ENCODE measurements at regions not wholly inside any gene's neighbourhood (a gene's known extent, or its start where the extent isn't known, plus 50 kb on each side); places are given as distances from the start of the nearest gene placed in this dataset.
"Not testable (repeated sequence)": the region's sequence is repeated elsewhere in the genome, so short reads cannot be mapped to it uniquely, and the experiment has no call there.

GRCh38 chr9:109665736-109666135 lies 114.3 kb upstream of the PALM2AKAP2 start:
- H3K4me3 ChIP-seq (ENCODE audit: low read depth in 1 of 3, low read length in 3 of 3); H3K9ac ChIP-seq (ENCODE audit: low read depth in 1 of 2, low read length in 2 of 2): not testable (repeated sequence)

DNA sequence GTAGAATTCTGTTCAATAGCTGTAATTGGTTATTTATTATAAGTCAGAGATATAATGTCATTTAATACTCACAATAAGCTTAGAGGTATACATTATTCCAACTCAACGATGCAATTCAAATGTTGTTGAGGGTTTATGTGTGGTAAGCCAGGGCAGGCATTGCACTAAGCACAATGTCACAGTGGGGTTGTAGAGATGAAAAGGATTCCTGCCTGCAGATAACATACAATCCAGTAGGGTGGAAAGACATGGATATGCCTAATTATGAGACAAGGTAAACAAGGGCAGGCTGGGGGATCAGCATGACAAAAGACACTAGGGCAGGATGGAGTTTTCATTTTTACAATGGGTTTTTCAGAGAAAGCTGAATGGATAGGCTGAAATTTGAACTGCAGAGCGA lies 98.7 kb upstream of the PALM2AKAP2 start:
- Histone ChIP-seq H3K27me3 (ENCODE audit: control insufficient read depth in 4 of 4, insufficient read depth in 4 of 4, low read length in 3 of 4) (no peaks in the 10 kb centered on the region), H3K4me1 (ENCODE audit: control insufficient read depth in 4 of 4, insufficient read depth in 4 of 4, low read length in 3 of 4) (no peaks in the 10 kb centered on the region), H3K27ac (ENCODE audit: low read depth in 1 of 2, low read length in 2 of 2) (no peak overlapping the region), H3K4me3 (ENCODE audit: low read depth in 1 of 3, low read length in 3 of 3) (no peak overlapping the region), H3K36me3 (ENCODE audit: control insufficient read depth in 4 of 4, insufficient read depth in 3 of 4, low read depth in 1 of 4, low read length in 3 of 4) (no peaks in the 10 kb centered on the region), H3K9ac (ENCODE audit: low read depth in 1 of 2, low read length in 2 of 2) (no peak overlapping the region), H3K9me3 (ENCODE audit: control insufficient read depth in 4 of 4, low read length in 3 of 4) (no peaks in the 10 kb centered on the region)
- WGBS, result 78% methylated on average over 2 of the region's 2 CpGs
- TF ChIP-seq, protein P1, sequence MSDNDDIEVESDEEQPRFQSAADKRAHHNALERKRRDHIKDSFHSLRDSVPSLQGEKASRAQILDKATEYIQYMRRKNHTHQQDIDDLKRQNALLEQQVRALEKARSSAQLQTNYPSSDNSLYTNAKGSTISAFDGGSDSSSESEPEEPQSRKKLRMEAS (IDR thresholded peaks at IDR 0.05), result no peak
- TF ChIP-seq GABPA (IDR thresholded peaks at IDR 0.05 in 1 of 2, conservative IDR thresholded peaks at IDR 0.05 in 1 of 2) (no peak), HNF4A (conservative IDR thresholded peaks at IDR 0.05) (no peak), RAD21 (IDR thresholded peaks at IDR 0.05) (no peak), RXRA (IDR thresholded peaks at IDR 0.05) (no peak), NR2F2 (IDR thresholded peaks at IDR 0.05) (no peak), FOXA1 (IDR thresholded peaks at IDR 0.05) (no peak), SP1 (IDR thresholded peaks at IDR 0.05) (no peak), ZBTB33 (IDR thresholded peaks at IDR 0.05) (no peak)
- DNase-seq (ENCODE audit: low spot score), result no peak

More at GRCh38 chr9:109665736-109666135, 114.3 kb upstream of the PALM2AKAP2 start:
- not testable (repeated sequence) for DNase-seq (ENCODE audit: low spot score); H3K4me1 ChIP-seq (ENCODE audit: control insufficient read depth in 4 of 4, insufficient read depth in 4 of 4, low read length in 3 of 4); H3K36me3 ChIP-seq (ENCODE audit: control insufficient read depth in 4 of 4, insufficient read depth in 3 of 4, low read depth in 1 of 4, low read length in 3 of 4); H3K27me3 ChIP-seq (ENCODE audit: control insufficient read depth in 4 of 4, insufficient read depth in 4 of 4, low read length in 3 of 4); H3K9me3 ChIP-seq (ENCODE audit: control insufficient read depth in 4 of 4, low read length in 3 of 4); H3K27ac ChIP-seq (ENCODE audit: low read depth in 1 of 2, low read length in 2 of 2)
- WGBS, result 74% methylated on average over 7 of the region's 7 CpGs

DNA sequence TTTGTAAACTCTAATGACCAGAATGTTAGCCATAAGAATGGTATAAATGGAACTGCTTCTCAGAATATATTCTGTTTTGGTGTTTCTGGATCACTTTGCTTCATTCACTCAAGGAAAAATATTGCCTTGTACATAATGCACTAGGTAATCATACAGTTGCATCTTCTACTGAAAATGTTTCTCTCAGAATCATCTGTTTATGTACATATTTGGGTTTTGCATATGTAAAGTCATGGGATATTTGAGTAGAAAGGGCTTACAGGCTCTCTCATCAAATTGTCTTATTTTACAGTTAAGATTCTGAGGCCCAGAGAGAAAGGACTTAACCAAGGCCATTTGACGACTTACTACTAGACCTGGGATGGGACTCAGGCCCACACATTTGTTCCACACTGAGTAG lies 97.8 kb upstream of the PALM2AKAP2 start:
- Histone ChIP-seq H3K9ac (ENCODE audit: low read depth in 1 of 2, low read length in 2 of 2) (no peak overlapping the region), H3K9me3 (ENCODE audit: control insufficient read depth in 4 of 4, low read length in 3 of 4) (no peaks in the 10 kb centered on the region), H3K4me3 (ENCODE audit: low read depth in 1 of 3, low read length in 3 of 3) (no peak overlapping the region), H3K27me3 (ENCODE audit: control insufficient read depth in 4 of 4, insufficient read depth in 4 of 4, low read length in 3 of 4) (no peaks in the 10 kb centered on the region), H3K27ac (ENCODE audit: low read depth in 1 of 2, low read length in 2 of 2) (no peak overlapping the region), H3K4me1 (ENCODE audit: control insufficient read depth in 4 of 4, insufficient read depth in 4 of 4, low read length in 3 of 4) (no peaks in the 10 kb centered on the region), H3K36me3 (ENCODE audit: control insufficient read depth in 4 of 4, insufficient read depth in 3 of 4, low read depth in 1 of 4, low read length in 3 of 4) (no peaks in the 10 kb centered on the region)
- DNase-seq (ENCODE audit: low spot score), result no peak
- TF ChIP-seq HNF4G (IDR thresholded peaks at IDR 0.05) (no peak), EGR1 (IDR thresholded peaks at IDR 0.05; ENCODE audit: low read depth in 2 of 2) (no peak), TAF1 (conservative IDR thresholded peaks at IDR 0.05) (no peak), YY1 (IDR thresholded peaks at IDR 0.05) (no peak), FOXA2 (IDR thresholded peaks at IDR 0.05) (no peak), CTCF (IDR thresholded peaks at IDR 0.05; ENCODE audit: low read depth, low read length, missing input control) (no peak), HNF4A (conservative IDR thresholded peaks at IDR 0.05) (no peak), JUND (IDR thresholded peaks at IDR 0.05) (no peak), SP1 (IDR thresholded peaks at IDR 0.05) (no peak), ZBTB33 (IDR thresholded peaks at IDR 0.05) (no peak), FOXA1 (IDR thresholded peaks at IDR 0.05) (no peak), GABPA (IDR thresholded peaks at IDR 0.05 in 1 of 2, conservative IDR thresholded peaks at IDR 0.05 in 1 of 2) (no peak), RXRA (IDR thresholded peaks at IDR 0.05) (no peak), RAD21 (IDR thresholded peaks at IDR 0.05) (no peak)
- TF ChIP-seq, protein P2, sequence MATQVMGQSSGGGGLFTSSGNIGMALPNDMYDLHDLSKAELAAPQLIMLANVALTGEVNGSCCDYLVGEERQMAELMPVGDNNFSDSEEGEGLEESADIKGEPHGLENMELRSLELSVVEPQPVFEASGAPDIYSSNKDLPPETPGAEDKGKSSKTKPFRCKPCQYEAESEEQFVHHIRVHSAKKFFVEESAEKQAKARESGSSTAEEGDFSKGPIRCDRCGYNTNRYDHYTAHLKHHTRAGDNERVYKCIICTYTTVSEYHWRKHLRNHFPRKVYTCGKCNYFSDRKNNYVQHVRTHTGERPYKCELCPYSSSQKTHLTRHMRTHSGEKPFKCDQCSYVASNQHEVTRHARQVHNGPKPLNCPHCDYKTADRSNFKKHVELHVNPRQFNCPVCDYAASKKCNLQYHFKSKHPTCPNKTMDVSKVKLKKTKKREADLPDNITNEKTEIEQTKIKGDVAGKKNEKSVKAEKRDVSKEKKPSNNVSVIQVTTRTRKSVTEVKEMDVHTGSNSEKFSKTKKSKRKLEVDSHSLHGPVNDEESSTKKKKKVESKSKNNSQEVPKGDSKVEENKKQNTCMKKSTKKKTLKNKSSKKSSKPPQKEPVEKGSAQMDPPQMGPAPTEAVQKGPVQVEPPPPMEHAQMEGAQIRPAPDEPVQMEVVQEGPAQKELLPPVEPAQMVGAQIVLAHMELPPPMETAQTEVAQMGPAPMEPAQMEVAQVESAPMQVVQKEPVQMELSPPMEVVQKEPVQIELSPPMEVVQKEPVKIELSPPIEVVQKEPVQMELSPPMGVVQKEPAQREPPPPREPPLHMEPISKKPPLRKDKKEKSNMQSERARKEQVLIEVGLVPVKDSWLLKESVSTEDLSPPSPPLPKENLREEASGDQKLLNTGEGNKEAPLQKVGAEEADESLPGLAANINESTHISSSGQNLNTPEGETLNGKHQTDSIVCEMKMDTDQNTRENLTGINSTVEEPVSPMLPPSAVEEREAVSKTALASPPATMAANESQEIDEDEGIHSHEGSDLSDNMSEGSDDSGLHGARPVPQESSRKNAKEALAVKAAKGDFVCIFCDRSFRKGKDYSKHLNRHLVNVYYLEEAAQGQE (IDR thresholded peaks at IDR 0.05), result no peak
- TF ChIP-seq, protein P3, sequence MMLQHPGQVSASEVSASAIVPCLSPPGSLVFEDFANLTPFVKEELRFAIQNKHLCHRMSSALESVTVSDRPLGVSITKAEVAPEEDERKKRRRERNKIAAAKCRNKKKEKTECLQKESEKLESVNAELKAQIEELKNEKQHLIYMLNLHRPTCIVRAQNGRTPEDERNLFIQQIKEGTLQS (IDR thresholded peaks at IDR 0.05), result no peak
- TF ChIP-seq, protein P1 (IDR thresholded peaks at IDR 0.05), result no peak
- WGBS, result 92% methylated on average over 1 of the region's 1 CpG

All from liver (tissue), 8 donors.